A549 (cell line): ENCODE measurements at regions not wholly inside any gene's neighbourhood (a gene's known extent, or its start where the extent isn't known, plus 50 kb on each side); places are given as distances from the start of the nearest gene placed in this dataset.

Experiments
- ATAC-seq, 2 experiments: fragments of 200-7000 bp in 1 of 2; fragments of >200 bp in 1 of 2; cut with Nextera tagmentation in 1 of 2; cut with Tn5 transposase in 1 of 2; 3 replicates each; pipeline versions ENCODE4 v1.8.0 to v1.9.1; 2018 to 2020; ENCODE audit warnings: mild to moderate bottlenecking in 1 of 2, moderate library complexity in 1 of 2
- CTCF ChIA-PET: fragments of 300-600 bp; sonication (Branson Sonifier 250); formaldehyde crosslinking; extraction: SDS; loops from one replicate; lab custom pipeline; 2021; ENCODE audit warnings: antibody characterized with exemption, inconsistent platforms; lab: Yijun Ruan, JAX
- POLR2A ChIA-PET: fragments of 350-600 bp; formaldehyde crosslinking; extraction: SDS; loops from one replicate; lab custom pipeline; 2021; ENCODE audit warnings: antibody characterized with exemption, inconsistent platforms; lab: Yijun Ruan, JAX
- DNase-seq, 2 experiments: peaks; one replicate each; pipeline versions ENCODE4 v3.0.0 to v3.0.0-alpha.2; 2011 to 2016; ENCODE audit warnings: low read depth in 1 of 2, low spot score in 1 of 2
- FAIRE-seq: peaks from 2 replicates; lab custom pipeline; 2011; peaks lifted over from hg19 to GRCh38; lab: Jason Lieb, UNC
- H3K27ac ChIP-seq, 2 experiments: fragments of >200 bp; sonication (Bioruptor Twin); formaldehyde crosslinking; 3 replicates each; pipeline ENCODE4 v1.5.1; 2016 to 2017
- H3K4me1 ChIP-seq: fragments of >200 bp; sonication (Bioruptor Twin); formaldehyde crosslinking; 3 replicates; pipeline ENCODE4 v1.6.1; 2016
- H3K4me2 ChIP-seq: fragments of >200 bp; sonication (Bioruptor Twin); formaldehyde crosslinking; 3 replicates; pipeline ENCODE4 v1.6.1; 2016
- H3K4me3 ChIP-seq: fragments of >200 bp; sonication (Bioruptor Twin); formaldehyde crosslinking; 3 replicates; pipeline ENCODE4 v1.5.1; 2016
- H3K9me3 ChIP-seq: fragments of >200 bp; sonication (Bioruptor Twin); formaldehyde crosslinking; 3 replicates; pipeline ENCODE4 v1.6.1; 2016
- CBX8 ChIP-seq: fragments of 200-600 bp; sonication (generic); IDR thresholded peaks from 2 replicates; pipeline ENCODE4 v1.6.1; 2016
- EP300 ChIP-seq, 2 experiments: fragments of >200 bp; sonication (Bioruptor Twin); formaldehyde crosslinking; IDR thresholded peaks; 2 replicates in 1 of 2; 3 replicates in 1 of 2; pipeline ENCODE4 v1.6.1; 2016 to 2017
- ESRRA ChIP-seq: fragments of 150-350 bp; IDR thresholded peaks from 2 replicates; pipeline ENCODE4 v1.6.1; 2014; ENCODE audit warnings: mild to moderate bottlenecking, low read length, borderline replicate concordance
- HOXA7 ChIP-seq: fragments of 250-450 bp; sonication (Bioruptor Pico); IDR thresholded peaks from 2 replicates; pipeline ENCODE4 v1.5.0; 2020; ENCODE audit warnings: mild to moderate bottlenecking, moderate library complexity
- HOXB13 ChIP-seq: fragments of 250-450 bp; sonication (Bioruptor Pico); IDR thresholded peaks from 2 replicates; pipeline ENCODE4 v1.5.0; 2020; ENCODE audit warnings: low read depth, mild to moderate bottlenecking, moderate library complexity
- JUN ChIP-seq, 2 experiments: fragments of >200 bp; sonication (Bioruptor Twin); formaldehyde crosslinking; IDR thresholded peaks; 2 replicates in 1 of 2; 3 replicates in 1 of 2; pipeline ENCODE4 v1.6.1; 2016 to 2017
- KDM1A ChIP-seq: fragments of 200-600 bp; sonication (generic); IDR thresholded peaks from 2 replicates; pipeline ENCODE4 v1.6.1; 2016; ENCODE audit warnings: low read depth, mild to moderate bottlenecking
- NFE2L2 ChIP-seq: fragments of 150-350 bp; conservative IDR thresholded peaks from 2 replicates; pipeline ENCODE4 v1.6.1; 2014; ENCODE audit warnings: low read length
- PHF8 ChIP-seq: fragments of 200-600 bp; sonication (generic); IDR thresholded peaks from 2 replicates; pipeline ENCODE4 v1.6.1; 2016; ENCODE audit warnings: low read depth, mild to moderate bottlenecking, antibody characterized with exemption, moderate library complexity, borderline replicate concordance
- POLR2AphosphoS2 ChIP-seq: conservative IDR thresholded peaks from 2 replicates; pipeline ENCODE4 v1.6.1; 2012; ENCODE audit warnings: low read length, improper control_type of control experiment, inconsistent platforms
- RAD21 ChIP-seq, 2 experiments: fragments of >200 bp in 1 of 2; sonication (Bioruptor Twin) in 1 of 2; formaldehyde crosslinking in 1 of 2; IDR thresholded peaks in 1 of 2; conservative IDR thresholded peaks in 1 of 2; 2 replicates in 1 of 2; 3 replicates in 1 of 2; pipeline ENCODE4 v1.6.1; 2012 to 2018; ENCODE audit warnings: inconsistent platforms in 1 of 2
- RARB ChIP-seq: fragments of 250-450 bp; sonication (Bioruptor Pico); IDR thresholded peaks from 2 replicates; pipeline ENCODE4 v1.8.0; 2021; ENCODE audit warnings: mild to moderate bottlenecking, moderate library complexity
- SREBF2 ChIP-seq: fragments of 450-650 bp; IDR thresholded peaks from 2 replicates; pipeline ENCODE4 v1.6.1; 2014; ENCODE audit warnings: mild to moderate bottlenecking, moderate library complexity
- ZC3H11A ChIP-seq: fragments of 450-650 bp; IDR thresholded peaks from 2 replicates; pipeline ENCODE4 v1.6.1; 2014; ENCODE audit warnings: antibody characterized with exemption, mild to moderate bottlenecking
- WGBS: methylation state at CpG from one replicate; pipeline ENCODE4 v1.1.6; 2017; ENCODE audit errors: missing lambda C conversion rate; 5-methylcytosine and 5-hydroxymethylcytosine counted together
- TF ChIP-seq, protein P1 (sequence below): fragments of >200 bp; sonication (Bioruptor Twin); formaldehyde crosslinking; IDR thresholded peaks from 3 replicates; pipeline ENCODE4 v1.5.1; 2016
- TF ChIP-seq, protein P2 (sequence below): fragments of >200 bp; sonication (Bioruptor Twin); formaldehyde crosslinking; IDR thresholded peaks from 2 replicates; pipeline ENCODE4 v1.6.1; 2016
- TF ChIP-seq, protein P3 (sequence below): fragments of 200-600 bp; sonication (generic); IDR thresholded peaks from 2 replicates; pipeline ENCODE4 v1.6.1; 2016; ENCODE audit warnings: antibody characterized with exemption, mild to moderate bottlenecking, moderate library complexity

DNA sequence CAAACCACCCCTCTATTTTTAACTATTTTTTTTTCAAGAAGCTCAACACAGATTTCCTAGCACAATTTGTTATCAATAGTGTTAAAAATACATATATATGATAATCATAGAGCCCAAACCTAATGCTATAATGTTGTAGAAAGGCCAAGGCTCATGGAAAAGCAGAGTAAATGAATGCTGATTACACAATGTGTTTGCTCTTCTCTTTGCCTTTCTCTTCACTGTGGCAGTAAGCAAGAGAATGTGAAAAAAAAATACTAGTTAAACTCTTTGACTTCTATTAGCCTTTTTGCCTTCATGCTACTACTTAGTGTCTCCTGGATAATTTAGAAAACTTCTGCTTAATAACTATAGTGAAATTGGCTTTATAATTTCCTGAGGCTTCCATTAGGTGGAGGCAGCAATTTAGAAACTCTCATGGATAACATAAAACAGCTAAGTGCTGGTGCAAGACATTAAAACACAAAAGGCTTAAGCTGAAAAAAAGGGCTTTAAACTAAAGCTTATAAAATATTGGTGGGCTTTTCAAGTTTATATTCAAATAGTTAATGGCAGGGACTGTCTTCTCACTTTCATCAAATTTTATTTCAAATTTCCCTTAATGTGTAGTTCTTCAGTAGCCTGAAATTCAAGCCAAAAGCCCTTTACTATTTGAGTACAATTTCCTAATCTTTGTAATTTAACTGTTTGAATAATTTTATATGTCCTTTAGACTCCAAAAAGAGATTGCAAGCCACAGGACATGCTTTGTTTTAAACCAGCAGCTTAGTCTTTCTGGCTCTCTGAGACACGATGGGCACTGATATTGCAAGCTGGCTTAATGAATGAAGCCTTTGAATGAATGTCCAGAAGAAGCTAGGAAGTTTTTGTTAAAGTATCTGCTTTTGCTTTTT lies 2031.8 kb upstream of the CDH6 start:
- CTCF ChIA-PET: no interaction called here
- FAIRE-seq: no peak
- Histone ChIP-seq H3K4me1 (0 out of 3 replicates have a peak, but pooled peaks cover 20% of the 10 kb centered on the region), H3K27ac (no peak overlapping the region; a peak in 1 of 6 replicates), H3K4me3 (no peak overlapping the region), H3K4me2 (peak overlapping the region; percentile 27; the same call in 2 of the 3 replicates), H3K9me3 (no peaks in the 10 kb centered on the region)
- POLR2A ChIA-PET: no interaction called here
- no peak for DNase-seq
- 15% methylated on average over 1 of the region's 1 CpG for WGBS
- no peak for ATAC-seq
- TF ChIP-seq, protein P1, sequence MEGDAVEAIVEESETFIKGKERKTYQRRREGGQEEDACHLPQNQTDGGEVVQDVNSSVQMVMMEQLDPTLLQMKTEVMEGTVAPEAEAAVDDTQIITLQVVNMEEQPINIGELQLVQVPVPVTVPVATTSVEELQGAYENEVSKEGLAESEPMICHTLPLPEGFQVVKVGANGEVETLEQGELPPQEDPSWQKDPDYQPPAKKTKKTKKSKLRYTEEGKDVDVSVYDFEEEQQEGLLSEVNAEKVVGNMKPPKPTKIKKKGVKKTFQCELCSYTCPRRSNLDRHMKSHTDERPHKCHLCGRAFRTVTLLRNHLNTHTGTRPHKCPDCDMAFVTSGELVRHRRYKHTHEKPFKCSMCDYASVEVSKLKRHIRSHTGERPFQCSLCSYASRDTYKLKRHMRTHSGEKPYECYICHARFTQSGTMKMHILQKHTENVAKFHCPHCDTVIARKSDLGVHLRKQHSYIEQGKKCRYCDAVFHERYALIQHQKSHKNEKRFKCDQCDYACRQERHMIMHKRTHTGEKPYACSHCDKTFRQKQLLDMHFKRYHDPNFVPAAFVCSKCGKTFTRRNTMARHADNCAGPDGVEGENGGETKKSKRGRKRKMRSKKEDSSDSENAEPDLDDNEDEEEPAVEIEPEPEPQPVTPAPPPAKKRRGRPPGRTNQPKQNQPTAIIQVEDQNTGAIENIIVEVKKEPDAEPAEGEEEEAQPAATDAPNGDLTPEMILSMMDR: 0 out of 3 replicates have a peak, but pooled peaks have one; percentile 16
- no peak for TF ChIP-seq JUN (IDR thresholded peaks at IDR 0.05)
- TF ChIP-seq RAD21 (conservative IDR thresholded peaks at IDR 0.05 in 1 of 2, IDR thresholded peaks at IDR 0.05 in 1 of 2): peak in 1 of 2 experiments; percentile 18; a peak in 1 of 5 replicates

DNA sequence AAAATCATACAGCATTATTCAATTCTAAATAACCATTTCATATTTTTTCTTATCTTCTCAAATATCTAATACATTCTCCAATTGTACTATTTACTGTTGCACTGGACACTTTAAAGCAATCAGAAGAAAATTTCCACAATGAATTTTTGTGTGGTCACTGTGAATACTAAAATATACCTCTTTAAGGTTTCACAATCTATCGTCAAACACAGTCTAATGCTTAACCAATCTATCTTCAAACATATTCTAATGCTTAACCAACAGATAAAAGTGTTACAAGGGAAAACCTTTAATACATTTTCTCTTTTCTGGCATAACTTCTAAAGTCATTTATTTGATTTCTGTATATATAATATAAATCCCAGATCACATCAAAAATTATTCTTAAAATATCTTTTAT lies 2035.5 kb upstream of the CDH6 start:
- Histone ChIP-seq H3K4me2 (peak overlapping the region; percentile 48; the same call in 2 of the 3 replicates), H3K4me1 (peaks cover 20% of the 10 kb centered on the region; the same call in 1 of the 3 replicates), H3K4me3 (no peak overlapping the region), H3K9me3 (no peaks in the 10 kb centered on the region), H3K27ac (no peak overlapping the region)
- ChIA-PET CTCF (no interaction called here), POLR2A (no interaction called here)
- ATAC-seq (no peak), FAIRE-seq (no peak), DNase-seq (no peak)
- 4% methylated on average over 1 of the region's 1 CpG for WGBS
- TF ChIP-seq ZC3H11A (no peak), NFE2L2 (no peak), POLR2AphosphoS2 (no peak), KDM1A (no peak), HOXA7 (CRISPR knock-in tag) (no peak), SREBF2 (no peak), ESRRA (no peak), HOXB13 (CRISPR knock-in tag) (no peak), CBX8 (no peak), RARB (CRISPR knock-in tag) (no peak), EP300 (IDR thresholded peaks at IDR 0.05) (no peak), PHF8 (no peak)
- TF ChIP-seq, protein P2, sequence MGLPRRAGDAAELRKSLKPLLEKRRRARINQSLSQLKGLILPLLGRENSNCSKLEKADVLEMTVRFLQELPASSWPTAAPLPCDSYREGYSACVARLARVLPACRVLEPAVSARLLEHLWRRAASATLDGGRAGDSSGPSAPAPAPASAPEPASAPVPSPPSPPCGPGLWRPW: no peak
- TF ChIP-seq, protein P3, sequence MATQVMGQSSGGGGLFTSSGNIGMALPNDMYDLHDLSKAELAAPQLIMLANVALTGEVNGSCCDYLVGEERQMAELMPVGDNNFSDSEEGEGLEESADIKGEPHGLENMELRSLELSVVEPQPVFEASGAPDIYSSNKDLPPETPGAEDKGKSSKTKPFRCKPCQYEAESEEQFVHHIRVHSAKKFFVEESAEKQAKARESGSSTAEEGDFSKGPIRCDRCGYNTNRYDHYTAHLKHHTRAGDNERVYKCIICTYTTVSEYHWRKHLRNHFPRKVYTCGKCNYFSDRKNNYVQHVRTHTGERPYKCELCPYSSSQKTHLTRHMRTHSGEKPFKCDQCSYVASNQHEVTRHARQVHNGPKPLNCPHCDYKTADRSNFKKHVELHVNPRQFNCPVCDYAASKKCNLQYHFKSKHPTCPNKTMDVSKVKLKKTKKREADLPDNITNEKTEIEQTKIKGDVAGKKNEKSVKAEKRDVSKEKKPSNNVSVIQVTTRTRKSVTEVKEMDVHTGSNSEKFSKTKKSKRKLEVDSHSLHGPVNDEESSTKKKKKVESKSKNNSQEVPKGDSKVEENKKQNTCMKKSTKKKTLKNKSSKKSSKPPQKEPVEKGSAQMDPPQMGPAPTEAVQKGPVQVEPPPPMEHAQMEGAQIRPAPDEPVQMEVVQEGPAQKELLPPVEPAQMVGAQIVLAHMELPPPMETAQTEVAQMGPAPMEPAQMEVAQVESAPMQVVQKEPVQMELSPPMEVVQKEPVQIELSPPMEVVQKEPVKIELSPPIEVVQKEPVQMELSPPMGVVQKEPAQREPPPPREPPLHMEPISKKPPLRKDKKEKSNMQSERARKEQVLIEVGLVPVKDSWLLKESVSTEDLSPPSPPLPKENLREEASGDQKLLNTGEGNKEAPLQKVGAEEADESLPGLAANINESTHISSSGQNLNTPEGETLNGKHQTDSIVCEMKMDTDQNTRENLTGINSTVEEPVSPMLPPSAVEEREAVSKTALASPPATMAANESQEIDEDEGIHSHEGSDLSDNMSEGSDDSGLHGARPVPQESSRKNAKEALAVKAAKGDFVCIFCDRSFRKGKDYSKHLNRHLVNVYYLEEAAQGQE: no peak
